ENCODE measurements at regions not wholly inside any gene's neighbourhood (a gene's known extent, or its start where the extent isn't known, plus 50 kb on each side); places are given as distances from the start of the nearest gene placed in this dataset.
"Not testable (repeated sequence)": the region's sequence is repeated elsewhere in the genome, so short reads cannot be mapped to it uniquely, and the experiment has no call there.

GRCh38 chr1:149641179-149641578 lies 57.5 kb downstream of the PPIAL4C start:
- H3K27me3 ChIP-seq (ENCODE audit: control insufficient read depth, extremely low read depth, insufficient read depth, low read length); DNase-seq (ENCODE audit: low read depth, low spot score); H3K9me3 ChIP-seq (ENCODE audit: control insufficient read depth, low read depth, low read length); H3K4me3 ChIP-seq (ENCODE audit: control insufficient read depth in 2 of 3, extremely low read depth in 1 of 3, insufficient read depth in 2 of 3, low read depth in 1 of 3, low read length in 3 of 3); H3K27ac ChIP-seq (ENCODE audit: control insufficient read depth, insufficient read depth, low read length); H3K9me1 ChIP-seq (ENCODE audit: control insufficient read depth, extremely low read depth, insufficient read depth, low read length); H3K9ac ChIP-seq (ENCODE audit: control insufficient read depth, extremely low read depth, insufficient read depth, low read length); H3K36me3 ChIP-seq (ENCODE audit: control insufficient read depth in 2 of 2, extremely low read depth in 1 of 2, insufficient read depth in 2 of 2, low read length in 2 of 2); FAIRE-seq; dilution Hi-C loops (cut with MboI; ENCODE audit: extremely low pct_ligation_motif_present, low sequenced_read_pairs); H3K4me1 ChIP-seq (ENCODE audit: control insufficient read depth, extremely low read depth, insufficient read depth, low read length); H3K4me2 ChIP-seq (ENCODE audit: control insufficient read depth, extremely low read depth, insufficient read depth, low read depth, low read length); H3K79me2 ChIP-seq (ENCODE audit: control insufficient read depth, insufficient read depth, low read length); H2AFZ ChIP-seq (ENCODE audit: control insufficient read depth, low read length); H4K20me1 ChIP-seq (ENCODE audit: control insufficient read depth, extremely low read depth, insufficient read depth, low read length): not testable (repeated sequence)

- H3K27ac ChIP-seq (ENCODE audit: control insufficient read depth, insufficient read depth, low read length); FAIRE-seq; H3K4me1 ChIP-seq (ENCODE audit: control insufficient read depth, extremely low read depth, insufficient read depth, low read length); DNase-seq (ENCODE audit: low read depth, low spot score); H4K20me1 ChIP-seq (ENCODE audit: control insufficient read depth, extremely low read depth, insufficient read depth, low read length); H3K79me2 ChIP-seq (ENCODE audit: control insufficient read depth, insufficient read depth, low read length); H3K4me3 ChIP-seq (ENCODE audit: control insufficient read depth in 2 of 3, extremely low read depth in 1 of 3, insufficient read depth in 2 of 3, low read depth in 1 of 3, low read length in 3 of 3); H3K9me3 ChIP-seq (ENCODE audit: control insufficient read depth, low read depth, low read length); H3K36me3 ChIP-seq (ENCODE audit: control insufficient read depth in 2 of 2, extremely low read depth in 1 of 2, insufficient read depth in 2 of 2, low read length in 2 of 2); H3K4me2 ChIP-seq (ENCODE audit: control insufficient read depth, extremely low read depth, insufficient read depth, low read depth, low read length); H3K27me3 ChIP-seq (ENCODE audit: control insufficient read depth, extremely low read depth, insufficient read depth, low read length); H3K9me1 ChIP-seq (ENCODE audit: control insufficient read depth, extremely low read depth, insufficient read depth, low read length); H3K9ac ChIP-seq (ENCODE audit: control insufficient read depth, extremely low read depth, insufficient read depth, low read length); dilution Hi-C loops (cut with MboI; ENCODE audit: extremely low pct_ligation_motif_present, low sequenced_read_pairs); H2AFZ ChIP-seq (ENCODE audit: control insufficient read depth, low read length): not testable (repeated sequence)
Measured at GRCh38 chr1:149644818-149645217, 61.2 kb downstream of the PPIAL4C start.

GRCh38 chr1:149646360-149647017 lies 62.8 kb downstream of the PPIAL4C start:
- dilution Hi-C loops (cut with MboI; ENCODE audit: extremely low pct_ligation_motif_present, low sequenced_read_pairs); H3K9me3 ChIP-seq (ENCODE audit: control insufficient read depth, low read depth, low read length); H3K79me2 ChIP-seq (ENCODE audit: control insufficient read depth, insufficient read depth, low read length); H3K9me1 ChIP-seq (ENCODE audit: control insufficient read depth, extremely low read depth, insufficient read depth, low read length); H3K27ac ChIP-seq (ENCODE audit: control insufficient read depth, insufficient read depth, low read length); H3K27me3 ChIP-seq (ENCODE audit: control insufficient read depth, extremely low read depth, insufficient read depth, low read length); FAIRE-seq; H3K4me1 ChIP-seq (ENCODE audit: control insufficient read depth, extremely low read depth, insufficient read depth, low read length); H3K36me3 ChIP-seq (ENCODE audit: control insufficient read depth in 2 of 2, extremely low read depth in 1 of 2, insufficient read depth in 2 of 2, low read length in 2 of 2); H4K20me1 ChIP-seq (ENCODE audit: control insufficient read depth, extremely low read depth, insufficient read depth, low read length); DNase-seq (ENCODE audit: low read depth, low spot score): not testable (repeated sequence)
- H3K4me2 ChIP-seq (ENCODE audit: control insufficient read depth, extremely low read depth, insufficient read depth, low read depth, low read length): peak overlapping the region; percentile 37
- peak overlapping the region in 2 of 3 experiments; percentile 22 to 46 for H3K4me3 ChIP-seq (ENCODE audit: control insufficient read depth in 2 of 3, extremely low read depth in 1 of 3, insufficient read depth in 2 of 3, low read depth in 1 of 3, low read length in 3 of 3)
- peak overlapping the region; percentile 40 for H2AFZ ChIP-seq (ENCODE audit: control insufficient read depth, low read length)
- H3K9ac ChIP-seq (ENCODE audit: control insufficient read depth, extremely low read depth, insufficient read depth, low read length): peak overlapping the region; percentile 15

GRCh38 chr1:149647018-149647373 lies 63.3 kb downstream of the PPIAL4C start:
- not testable (repeated sequence) for H2AFZ ChIP-seq (ENCODE audit: control insufficient read depth, low read length); DNase-seq (ENCODE audit: low read depth, low spot score)
- peak overlapping the region; percentile 16 for H3K4me2 ChIP-seq (ENCODE audit: control insufficient read depth, extremely low read depth, insufficient read depth, low read depth, low read length)

GRCh38 chr1:149657750-149658149 lies 74.1 kb downstream of the PPIAL4C start:
- FAIRE-seq; DNase-seq (ENCODE audit: low read depth, low spot score); H3K79me2 ChIP-seq (ENCODE audit: control insufficient read depth, insufficient read depth, low read length); H3K27me3 ChIP-seq (ENCODE audit: control insufficient read depth, extremely low read depth, insufficient read depth, low read length); H3K4me1 ChIP-seq (ENCODE audit: control insufficient read depth, extremely low read depth, insufficient read depth, low read length); H2AFZ ChIP-seq (ENCODE audit: control insufficient read depth, low read length); H3K4me2 ChIP-seq (ENCODE audit: control insufficient read depth, extremely low read depth, insufficient read depth, low read depth, low read length); H3K9me3 ChIP-seq (ENCODE audit: control insufficient read depth, low read depth, low read length); H3K27ac ChIP-seq (ENCODE audit: control insufficient read depth, insufficient read depth, low read length); dilution Hi-C loops (cut with MboI; ENCODE audit: extremely low pct_ligation_motif_present, low sequenced_read_pairs); H3K9ac ChIP-seq (ENCODE audit: control insufficient read depth, extremely low read depth, insufficient read depth, low read length); H3K4me3 ChIP-seq (ENCODE audit: control insufficient read depth in 2 of 3, extremely low read depth in 1 of 3, insufficient read depth in 2 of 3, low read depth in 1 of 3, low read length in 3 of 3); H4K20me1 ChIP-seq (ENCODE audit: control insufficient read depth, extremely low read depth, insufficient read depth, low read length); H3K36me3 ChIP-seq (ENCODE audit: control insufficient read depth in 2 of 2, extremely low read depth in 1 of 2, insufficient read depth in 2 of 2, low read length in 2 of 2); H3K9me1 ChIP-seq (ENCODE audit: control insufficient read depth, extremely low read depth, insufficient read depth, low read length): not testable (repeated sequence)

More at GRCh38 chr1:149647018-149647373, 63.3 kb downstream of the PPIAL4C start:
- dilution Hi-C loops (cut with MboI; ENCODE audit: extremely low pct_ligation_motif_present, low sequenced_read_pairs); H3K79me2 ChIP-seq (ENCODE audit: control insufficient read depth, insufficient read depth, low read length); FAIRE-seq; H3K9ac ChIP-seq (ENCODE audit: control insufficient read depth, extremely low read depth, insufficient read depth, low read length); H4K20me1 ChIP-seq (ENCODE audit: control insufficient read depth, extremely low read depth, insufficient read depth, low read length); H3K36me3 ChIP-seq (ENCODE audit: control insufficient read depth in 2 of 2, extremely low read depth in 1 of 2, insufficient read depth in 2 of 2, low read length in 2 of 2); H3K9me1 ChIP-seq (ENCODE audit: control insufficient read depth, extremely low read depth, insufficient read depth, low read length); H3K9me3 ChIP-seq (ENCODE audit: control insufficient read depth, low read depth, low read length); H3K4me1 ChIP-seq (ENCODE audit: control insufficient read depth, extremely low read depth, insufficient read depth, low read length); H3K27ac ChIP-seq (ENCODE audit: control insufficient read depth, insufficient read depth, low read length); H3K27me3 ChIP-seq (ENCODE audit: control insufficient read depth, extremely low read depth, insufficient read depth, low read length): not testable (repeated sequence)
- peak overlapping the region in 1 of 3 experiments; percentile 22 for H3K4me3 ChIP-seq (ENCODE audit: control insufficient read depth in 2 of 3, extremely low read depth in 1 of 3, insufficient read depth in 2 of 3, low read depth in 1 of 3, low read length in 3 of 3)
